SW480 (cell line): ENCODE measurements at regions not wholly inside any gene's neighbourhood (a gene's known extent, or its start where the extent isn't known, plus 50 kb on each side); places are given as distances from the start of the nearest gene placed in this dataset.
A peak's percentile ranks its signal among the peaks of the same experiment; 100 is the strongest.
"Not testable (repeated sequence)": the region's sequence is repeated elsewhere in the genome, so short reads cannot be mapped to it uniquely, and the experiment has no call there.

Experiments
- DNase-seq: peaks from one replicate; pipeline ENCODE4 v3.0.0-alpha.2; 2016; ENCODE audit warnings: low spot score

- no peak for DNase-seq
These were observed 99.6 kb upstream of the UBE2E1 start for GRCh38 chr3:23706111-23706510.

- no peak for DNase-seq
These were observed 95.8 kb upstream of the UBE2E1 start for GRCh38 chr3:23709987-23710386.

DNA sequence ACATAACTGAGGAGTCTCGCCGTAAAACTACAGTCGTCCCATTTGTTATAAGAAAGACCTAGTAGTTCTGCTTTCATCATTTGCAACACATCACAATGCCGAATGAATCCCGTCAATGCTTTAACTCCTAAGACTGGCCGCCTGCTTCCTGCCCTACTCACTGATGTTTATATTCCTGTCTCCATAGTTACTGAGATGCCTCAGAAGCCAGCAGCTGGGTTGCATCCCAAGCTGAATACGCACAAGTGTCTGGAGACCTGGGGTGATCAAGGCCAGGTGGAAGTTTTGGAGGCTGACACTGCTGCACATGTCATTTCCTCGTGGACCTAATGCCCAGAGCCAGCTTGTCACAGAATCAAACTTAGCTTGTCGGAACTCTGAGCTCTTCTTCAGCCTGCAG, 95.2 kb upstream of the UBE2E1 start:
- no peak for DNase-seq

GRCh38 chr3:23711916-23712494, 93.8 kb upstream of the UBE2E1 start:
- no peak for DNase-seq

GRCh38 chr3:23712656-23713559, 92.8 kb upstream of the UBE2E1 start:
- peak; percentile 6 for DNase-seq

GRCh38 chr3:23713641-23714040, 92.1 kb upstream of the UBE2E1 start:
- no peak for DNase-seq

DNA sequence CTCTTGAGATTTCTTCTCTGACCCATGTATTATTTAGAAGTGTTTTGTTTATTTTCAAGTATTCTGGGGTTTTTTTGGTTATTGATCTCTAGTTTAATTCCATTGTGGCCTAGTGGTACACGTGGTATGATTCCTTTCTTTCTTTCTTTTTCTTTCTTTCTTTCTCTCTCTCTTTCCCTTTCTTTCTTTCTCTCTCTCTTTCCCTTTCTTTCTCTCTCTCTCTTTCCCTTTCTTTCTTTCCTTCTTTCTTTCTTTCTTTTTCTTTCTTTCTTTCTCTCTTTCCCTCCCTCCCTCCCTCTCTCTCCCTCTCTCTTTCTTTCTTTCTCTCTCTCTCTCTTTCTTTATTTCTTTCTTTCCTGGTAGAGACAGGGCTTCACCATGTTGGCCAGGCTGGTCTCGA, 85.7 kb upstream of the UBE2E1 start:
- no peak for DNase-seq

DNA sequence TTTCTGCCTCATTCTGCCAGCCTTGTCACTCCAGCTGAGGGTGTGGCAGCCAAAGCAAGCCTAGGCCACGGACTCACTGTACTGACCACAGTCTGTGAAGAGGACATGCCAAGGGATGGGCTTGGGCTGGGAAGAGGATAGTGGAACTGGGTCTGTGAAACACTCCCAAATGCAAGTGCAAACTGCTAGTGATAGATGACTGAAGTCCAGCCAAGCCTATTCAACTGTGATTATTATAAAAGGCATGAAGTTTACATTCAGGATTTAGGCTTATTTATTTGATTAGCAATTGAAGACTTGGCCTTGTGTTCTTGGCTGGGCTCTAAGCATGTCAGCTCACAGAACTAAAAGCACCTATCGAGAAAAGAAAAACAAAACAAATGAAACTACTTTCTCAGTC, 84.9 kb upstream of the UBE2E1 start:
- no peak for DNase-seq

DNA sequence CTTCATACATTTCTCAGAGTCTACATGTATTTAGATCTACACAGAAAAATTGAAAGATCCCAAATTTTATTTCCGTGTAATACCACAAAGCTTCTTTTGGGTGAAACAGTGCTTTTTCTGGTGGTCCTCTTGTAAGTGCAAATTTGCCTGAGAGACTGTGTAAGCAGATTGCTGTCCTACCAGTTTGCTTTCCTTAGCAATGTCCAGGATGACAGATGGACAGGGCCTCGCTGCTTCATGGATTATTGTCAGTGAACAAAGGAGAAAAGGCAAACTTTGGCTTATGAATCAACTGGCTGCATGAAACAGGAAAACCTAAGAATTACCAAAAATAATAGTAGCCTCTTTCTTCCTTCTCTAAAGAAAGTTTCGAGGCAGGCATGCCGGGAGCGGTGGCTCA, 82.6 kb upstream of the UBE2E1 start:
- no peak for DNase-seq

- no peak for DNase-seq
These were observed 81.8 kb upstream of the UBE2E1 start for GRCh38 chr3:23723930-23724329.

DNA sequence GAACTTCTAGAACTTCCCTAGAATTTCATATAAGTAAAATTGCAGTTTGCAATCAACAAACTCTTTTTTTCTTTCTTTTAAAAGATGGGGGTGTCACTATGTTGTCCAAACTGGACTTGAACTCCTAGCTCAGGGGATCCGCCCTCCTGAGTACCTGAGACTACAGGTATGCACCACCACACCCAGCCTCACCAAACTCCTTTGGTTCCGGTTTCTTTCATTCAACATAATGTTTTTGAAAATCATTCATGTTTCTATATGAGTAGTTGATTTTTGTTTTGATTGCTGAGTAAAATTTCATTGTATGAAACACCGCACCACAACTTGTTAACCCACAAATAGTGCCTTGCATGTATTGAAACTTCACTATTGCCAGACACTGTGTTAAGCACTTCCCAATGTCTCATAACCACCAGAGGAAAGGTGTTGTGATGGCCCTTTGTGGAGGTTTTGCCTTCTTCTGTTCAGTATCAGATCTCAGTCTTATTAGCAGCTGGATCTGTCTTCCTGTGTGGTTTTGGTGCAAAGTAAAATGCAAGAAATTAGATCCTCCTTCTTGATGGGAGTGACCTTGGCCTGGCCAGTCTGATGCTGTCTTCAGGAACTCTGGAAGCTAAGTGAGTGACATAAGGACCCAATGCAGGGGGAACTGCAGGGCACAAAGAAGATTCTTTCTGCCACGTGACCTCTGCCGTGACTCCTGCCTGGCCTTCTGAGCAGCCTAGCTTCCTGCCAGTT, 78.8 kb upstream of the UBE2E1 start:
- no peak for DNase-seq

- no peak for DNase-seq
These were observed 77.1 kb upstream of the UBE2E1 start for GRCh38 chr3:23728601-23729117.

- not testable (repeated sequence) for DNase-seq
These were observed 76.4 kb upstream of the UBE2E1 start for GRCh38 chr3:23729362-23729761.

GRCh38 chr3:23734481-23734880, 71.3 kb upstream of the UBE2E1 start:
- no peak for DNase-seq

DNA sequence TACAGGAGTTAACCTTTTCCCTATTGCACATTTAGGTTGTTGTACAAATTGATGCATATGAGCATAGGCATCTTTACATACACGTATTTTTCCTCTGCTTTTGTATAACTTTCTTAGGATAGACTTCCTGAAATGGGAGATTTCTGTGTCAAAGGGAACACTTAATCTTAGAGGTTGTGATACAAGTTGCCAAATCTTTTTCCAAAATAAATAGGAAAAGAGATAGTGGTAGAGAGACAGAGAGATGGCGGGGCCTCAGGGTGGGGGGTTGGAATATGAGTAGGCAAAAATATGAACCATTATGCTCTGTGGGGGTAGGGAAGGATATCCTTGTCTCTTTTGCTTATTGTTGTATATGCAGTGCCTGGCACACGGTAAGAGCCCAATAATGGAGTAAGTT, 70.7 kb upstream of the UBE2E1 start:
- no peak for DNase-seq

- DNase-seq = no peak
These were observed 70.0 kb upstream of the UBE2E1 start for GRCh38 chr3:23735535-23736326.

- DNase-seq = peak; percentile 87
These were observed 66.8 kb upstream of the UBE2E1 start for GRCh38 chr3:23738944-23739343.

GRCh38 chr3:23739536-23739935, 66.2 kb upstream of the UBE2E1 start:
- DNase-seq = peak; percentile 64

GRCh38 chr3:23740517-23740965, 65.2 kb upstream of the UBE2E1 start:
- peak; percentile 83 for DNase-seq

DNA sequence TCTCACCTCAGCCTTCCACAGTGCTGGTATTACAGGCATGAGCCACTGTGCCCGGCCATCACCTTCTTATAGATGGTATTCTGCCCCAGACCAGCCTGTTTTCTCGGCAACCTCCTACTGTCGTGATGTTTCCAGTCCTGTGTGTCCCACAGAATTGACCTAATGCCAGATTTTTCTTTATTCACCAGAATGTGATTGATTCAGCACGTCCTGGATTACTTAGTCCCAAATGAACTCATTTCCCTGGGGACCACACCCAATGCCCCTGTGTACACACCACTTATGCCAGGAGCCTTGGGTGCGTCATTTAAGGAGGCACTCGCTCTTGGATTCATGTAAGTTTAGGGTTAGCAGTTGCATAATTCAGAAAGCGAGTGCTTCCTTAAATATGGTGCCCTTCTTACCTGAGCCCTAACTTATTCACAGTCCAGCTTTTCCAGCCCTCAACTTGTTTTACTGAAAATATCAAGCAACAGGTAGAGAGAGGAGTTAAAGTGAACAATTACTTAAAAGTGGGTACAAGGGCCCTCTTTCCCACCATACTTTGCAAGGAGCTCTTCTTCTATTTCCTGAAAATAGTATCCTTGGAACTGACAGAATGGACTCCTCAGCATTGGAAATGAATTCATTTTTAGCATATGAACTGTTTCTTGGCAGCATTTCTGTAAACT, 64.6 kb upstream of the UBE2E1 start:
- DNase-seq = peak; percentile 67

DNA sequence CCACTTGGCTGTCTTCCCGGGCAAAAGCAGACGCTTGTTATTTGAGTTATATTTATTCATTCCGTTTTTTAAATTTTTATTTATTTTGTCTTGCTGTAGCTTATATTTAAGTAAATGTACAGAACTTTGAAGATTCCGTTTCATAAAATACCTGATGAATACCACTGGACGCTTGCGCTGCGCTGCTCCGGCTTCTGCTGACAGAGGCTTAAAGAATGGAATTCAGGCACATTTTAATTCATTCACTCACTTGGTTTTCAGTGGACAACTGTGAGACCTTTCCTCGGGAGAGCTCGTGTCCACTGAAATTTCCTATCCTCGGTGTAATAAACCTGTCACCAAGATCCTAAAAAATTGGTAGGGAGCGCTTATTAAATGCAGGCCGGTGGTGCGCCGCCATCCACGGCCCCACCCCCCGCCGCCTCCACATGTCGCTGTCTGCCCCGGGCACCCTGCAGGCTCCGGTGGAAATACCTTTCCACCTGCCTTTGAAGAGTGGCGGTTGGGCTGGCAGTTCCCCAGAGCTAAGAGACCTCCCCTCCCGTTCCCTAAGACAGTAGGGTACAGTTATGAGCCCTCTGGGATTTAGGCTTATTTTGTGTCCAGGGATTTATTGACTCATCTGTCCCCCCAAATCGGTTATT, 62.5 kb upstream of the UBE2E1 start:
- peak; percentile 41 for DNase-seq
